ENCODE measurements at regions not wholly inside any gene's neighbourhood (a gene's known extent, or its start where the extent isn't known, plus 50 kb on each side); places are given as distances from the start of the nearest gene placed in this dataset.

DNA sequence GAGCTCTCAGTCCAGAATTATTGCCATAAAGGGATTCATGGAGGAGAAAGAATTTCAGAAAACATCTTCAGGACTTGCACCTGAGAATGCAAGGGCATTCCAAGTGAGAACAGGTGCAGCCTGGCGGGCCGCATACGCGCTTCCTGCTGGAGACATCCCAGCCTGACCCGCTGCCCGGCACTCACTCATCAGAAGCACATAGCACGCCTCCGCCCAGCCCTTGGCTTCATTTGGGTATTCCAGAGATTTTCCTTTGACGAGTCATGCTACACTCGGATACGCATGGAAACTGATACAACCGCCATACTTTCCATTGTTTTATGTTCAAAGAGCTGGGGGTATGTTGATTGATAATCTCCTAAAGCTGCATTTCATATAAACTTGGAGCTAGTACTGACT, 228.0 kb upstream of the ID2 start:
- no peak for TF ChIP-seq EZH2 (IDR thresholded peaks at IDR 0.05; ENCODE audit: borderline replicate concordance, low read depth, low read length, poor library complexity, severe bottlenecking)
- TF ChIP-seq, protein P1, sequence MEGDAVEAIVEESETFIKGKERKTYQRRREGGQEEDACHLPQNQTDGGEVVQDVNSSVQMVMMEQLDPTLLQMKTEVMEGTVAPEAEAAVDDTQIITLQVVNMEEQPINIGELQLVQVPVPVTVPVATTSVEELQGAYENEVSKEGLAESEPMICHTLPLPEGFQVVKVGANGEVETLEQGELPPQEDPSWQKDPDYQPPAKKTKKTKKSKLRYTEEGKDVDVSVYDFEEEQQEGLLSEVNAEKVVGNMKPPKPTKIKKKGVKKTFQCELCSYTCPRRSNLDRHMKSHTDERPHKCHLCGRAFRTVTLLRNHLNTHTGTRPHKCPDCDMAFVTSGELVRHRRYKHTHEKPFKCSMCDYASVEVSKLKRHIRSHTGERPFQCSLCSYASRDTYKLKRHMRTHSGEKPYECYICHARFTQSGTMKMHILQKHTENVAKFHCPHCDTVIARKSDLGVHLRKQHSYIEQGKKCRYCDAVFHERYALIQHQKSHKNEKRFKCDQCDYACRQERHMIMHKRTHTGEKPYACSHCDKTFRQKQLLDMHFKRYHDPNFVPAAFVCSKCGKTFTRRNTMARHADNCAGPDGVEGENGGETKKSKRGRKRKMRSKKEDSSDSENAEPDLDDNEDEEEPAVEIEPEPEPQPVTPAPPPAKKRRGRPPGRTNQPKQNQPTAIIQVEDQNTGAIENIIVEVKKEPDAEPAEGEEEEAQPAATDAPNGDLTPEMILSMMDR (conservative IDR thresholded peaks at IDR 0.05; ENCODE audit: low read depth, low read length), result no peak
